22Rv1 (cell line): ENCODE measurements at regions not wholly inside any gene's neighbourhood (a gene's known extent, or its start where the extent isn't known, plus 50 kb on each side); places are given as distances from the start of the nearest gene placed in this dataset.

Experiments
- CTCF ChIP-seq: fragments of 450-650 bp; IDR thresholded peaks from 2 replicates; pipeline ENCODE4 v1.5.1; 2017; ENCODE audit warnings: mild to moderate bottlenecking
- ZFX ChIP-seq: fragments of 450-650 bp; IDR thresholded peaks from 2 replicates; pipeline ENCODE4 v1.6.1; 2017; ENCODE audit warnings: antibody characterized with exemption, borderline replicate concordance

DNA sequence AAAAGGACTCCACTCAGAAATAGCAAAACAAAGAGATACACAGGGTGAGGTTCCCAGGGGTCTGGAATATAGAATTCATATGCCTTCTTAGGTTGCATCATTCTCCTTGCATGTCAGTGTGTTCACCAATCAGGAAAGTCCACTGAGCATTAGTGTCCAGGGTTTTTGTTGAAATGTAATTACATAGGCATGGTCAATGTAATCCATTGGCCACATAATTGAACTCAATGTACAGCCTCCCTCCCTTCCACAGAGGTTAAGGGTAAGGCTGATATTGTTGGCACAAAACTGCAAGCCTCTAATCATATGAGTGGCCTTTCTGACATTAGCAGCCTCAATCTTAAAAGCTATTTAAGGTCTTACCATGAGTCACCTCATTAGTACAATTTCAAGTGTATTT, 736.1 kb upstream of the VSTM2A start:
- TF ChIP-seq CTCF (no peak), ZFX (no peak)
